H1 (cell line): ENCODE measurements at regions not wholly inside any gene's neighbourhood (a gene's known extent, or its start where the extent isn't known, plus 50 kb on each side); places are given as distances from the start of the nearest gene placed in this dataset.

Source experiments
- GABPA ChIP-seq: IDR thresholded peaks from 2 replicates; pipeline ENCODE4 v1.6.1; 2011; ENCODE audit warnings: mild to moderate bottlenecking, low read length, moderate library complexity, borderline replicate concordance; ENCODE audit not compliant: insufficient read depth
- NRF1 ChIP-seq: IDR thresholded peaks from 2 replicates; pipeline ENCODE4 v1.6.1; 2011; ENCODE audit warnings: mild to moderate bottlenecking, low read depth, low read length, improper control_type of control experiment
- POLR2A ChIP-seq, 2 experiments: IDR thresholded peaks; 1 replicate in 1 of 2; 2 replicates in 1 of 2; pipeline ENCODE4 v1.6.1; 2011; ENCODE audit warnings: low read depth in 2 of 2, low read length in 2 of 2, mild to moderate bottlenecking in 2 of 2; ENCODE audit errors: control extremely low read depth in 1 of 2
- SIX5 ChIP-seq: IDR thresholded peaks from 2 replicates; pipeline ENCODE4 v1.6.1; 2011; ENCODE audit warnings: mild to moderate bottlenecking, low read depth, low read length
- TF ChIP-seq, protein P1 (sequence below), 3 experiments: IDR thresholded peaks; 1 replicate in 2 of 3; 2 replicates in 1 of 3; pipeline versions ENCODE4 v1.5.1 to v1.6.1; 2011; ENCODE audit warnings: low read length in 3 of 3, mild to moderate bottlenecking in 3 of 3, inconsistent platforms in 2 of 3, low read depth in 1 of 3, moderate library complexity in 1 of 3; ENCODE audit not compliant: insufficient read depth in 1 of 3; ENCODE audit errors: control extremely low read depth in 1 of 3

- TF ChIP-seq SIX5 = no peak
- TF ChIP-seq, protein P1, sequence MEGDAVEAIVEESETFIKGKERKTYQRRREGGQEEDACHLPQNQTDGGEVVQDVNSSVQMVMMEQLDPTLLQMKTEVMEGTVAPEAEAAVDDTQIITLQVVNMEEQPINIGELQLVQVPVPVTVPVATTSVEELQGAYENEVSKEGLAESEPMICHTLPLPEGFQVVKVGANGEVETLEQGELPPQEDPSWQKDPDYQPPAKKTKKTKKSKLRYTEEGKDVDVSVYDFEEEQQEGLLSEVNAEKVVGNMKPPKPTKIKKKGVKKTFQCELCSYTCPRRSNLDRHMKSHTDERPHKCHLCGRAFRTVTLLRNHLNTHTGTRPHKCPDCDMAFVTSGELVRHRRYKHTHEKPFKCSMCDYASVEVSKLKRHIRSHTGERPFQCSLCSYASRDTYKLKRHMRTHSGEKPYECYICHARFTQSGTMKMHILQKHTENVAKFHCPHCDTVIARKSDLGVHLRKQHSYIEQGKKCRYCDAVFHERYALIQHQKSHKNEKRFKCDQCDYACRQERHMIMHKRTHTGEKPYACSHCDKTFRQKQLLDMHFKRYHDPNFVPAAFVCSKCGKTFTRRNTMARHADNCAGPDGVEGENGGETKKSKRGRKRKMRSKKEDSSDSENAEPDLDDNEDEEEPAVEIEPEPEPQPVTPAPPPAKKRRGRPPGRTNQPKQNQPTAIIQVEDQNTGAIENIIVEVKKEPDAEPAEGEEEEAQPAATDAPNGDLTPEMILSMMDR (IDR thresholded peaks at IDR 0.05; ENCODE audit: control extremely low read depth in 1 of 3, insufficient read depth in 1 of 3, low read depth in 1 of 3, low read length in 3 of 3) = no peak
- no peak for TF ChIP-seq POLR2A (IDR thresholded peaks at IDR 0.05; ENCODE audit: control extremely low read depth in 1 of 2, low read depth in 2 of 2, low read length in 2 of 2)
- no peak for TF ChIP-seq GABPA
- no peak for TF ChIP-seq NRF1
Measured at GRCh38 chr10:63692220-63692896, 171.2 kb downstream of the REEP3 start.
